ENCODE measurements at regions not wholly inside any gene's neighbourhood (a gene's known extent, or its start where the extent isn't known, plus 50 kb on each side); places are given as distances from the start of the nearest gene placed in this dataset.
A peak's percentile ranks its signal among the peaks of the same experiment; 100 is the strongest.

DNA sequence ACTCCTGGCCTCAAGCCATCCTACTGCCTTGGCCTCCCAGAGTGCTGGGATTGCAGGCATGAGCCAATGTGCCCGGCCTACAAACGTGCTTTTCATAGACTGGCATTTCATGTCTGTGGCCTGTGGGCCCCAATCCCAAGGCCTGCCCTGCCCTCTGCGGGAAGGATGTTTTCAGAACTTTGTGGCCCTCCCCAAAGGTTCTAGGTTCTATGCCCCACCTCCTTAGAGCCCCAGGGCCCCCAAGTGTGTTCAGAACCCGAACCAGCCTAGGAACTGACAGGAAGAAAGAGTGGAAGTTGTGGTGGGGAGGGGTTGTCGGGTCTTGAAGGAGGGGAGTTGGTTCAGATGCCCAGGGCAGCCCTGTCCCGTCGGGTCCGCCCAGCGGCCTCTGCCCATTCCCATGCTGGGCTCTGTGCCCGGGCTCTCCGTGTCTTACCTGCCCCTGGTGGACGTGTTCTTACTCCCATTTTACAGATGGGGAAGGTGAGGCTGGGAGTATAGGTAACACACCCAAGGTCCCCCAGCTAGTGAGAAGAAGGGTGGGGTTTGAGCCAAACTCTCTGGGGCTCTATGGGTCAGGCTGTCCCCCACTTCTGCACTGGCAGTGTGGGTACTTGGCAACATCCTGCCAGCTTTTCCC is 175.8 kb upstream of the IER5L start:
- Mint-ChIP-seq H3K27ac (no peak overlapping the region), H3K4me3 (no peak overlapping the region), H3K4me1 (peaks cover 6% of the 10 kb centered on the region), H3K9me3 (peaks cover 3% of the 10 kb centered on the region), H3K36me3 (no peaks in the 10 kb centered on the region)
- no peak for ATAC-seq
- no peak for DNase-seq (ENCODE audit: low spot score in 2 of 2)

GRCh38 chr9:129352146-129352865 is 174.2 kb upstream of the IER5L start:
- Mint-ChIP-seq H3K4me1 (peaks cover 6% of the 10 kb centered on the region), H3K27ac (peak overlapping the region; percentile 37), H3K4me3 (peak overlapping the region; percentile 20), H3K9me3 (peaks cover 3% of the 10 kb centered on the region), H3K36me3 (no peaks in the 10 kb centered on the region)
- no peak for DNase-seq (ENCODE audit: low spot score in 2 of 2)
- ATAC-seq = no peak

- no peak for DNase-seq (ENCODE audit: low spot score in 2 of 2)
- Mint-ChIP-seq H3K4me1 (peaks cover 9% of the 10 kb centered on the region), H3K9me3 (peaks cover 3% of the 10 kb centered on the region), H3K36me3 (no peaks in the 10 kb centered on the region), H3K4me3 (peak overlapping the region; percentile 20), H3K27ac (peak overlapping the region; percentile 37)
- no peak for ATAC-seq
These were observed 173.6 kb upstream of the IER5L start for GRCh38 chr9:129351642-129352145.

DNA sequence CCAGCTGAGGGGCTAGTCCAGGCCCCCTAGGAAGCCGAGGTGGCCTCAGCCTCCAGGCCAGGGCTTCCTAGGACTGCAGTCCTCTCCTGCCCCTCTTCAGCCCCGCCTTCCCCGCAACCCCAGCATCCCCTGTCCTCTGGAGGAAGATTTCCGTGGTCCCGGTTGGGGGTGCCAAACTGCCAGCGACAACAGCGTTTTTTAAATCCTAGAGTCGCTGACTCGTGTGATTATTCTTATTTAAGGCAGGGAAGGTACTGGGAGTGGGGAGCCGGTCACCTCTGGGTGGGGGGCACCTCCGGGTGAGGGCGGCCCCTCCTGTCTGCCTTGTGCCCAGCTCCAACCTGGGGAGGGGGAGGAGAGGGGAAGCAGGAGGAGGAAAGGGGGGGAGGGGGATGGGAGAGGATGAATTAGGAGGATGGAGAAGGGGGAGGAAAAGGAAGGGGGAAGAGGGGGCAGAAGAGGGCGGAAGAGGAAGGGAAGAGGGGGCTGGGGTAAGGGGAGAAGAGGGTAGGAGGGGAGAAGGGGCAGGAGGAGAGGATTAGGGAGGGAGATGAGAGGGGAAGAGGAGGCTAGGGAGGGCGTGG is 173.1 kb upstream of the IER5L start:
- no peak overlapping the region for H3K4me3 Mint-ChIP-seq
- no peaks in the 10 kb centered on the region for H3K36me3 Mint-ChIP-seq
- peaks cover 3% of the 10 kb centered on the region for H3K9me3 Mint-ChIP-seq
- no peak overlapping the region for H3K27ac Mint-ChIP-seq
- H3K4me1 Mint-ChIP-seq = peaks cover 13% of the 10 kb centered on the region
- DNase-seq (ENCODE audit: low spot score in 2 of 2) (no peak), ATAC-seq (no peak)

DNA sequence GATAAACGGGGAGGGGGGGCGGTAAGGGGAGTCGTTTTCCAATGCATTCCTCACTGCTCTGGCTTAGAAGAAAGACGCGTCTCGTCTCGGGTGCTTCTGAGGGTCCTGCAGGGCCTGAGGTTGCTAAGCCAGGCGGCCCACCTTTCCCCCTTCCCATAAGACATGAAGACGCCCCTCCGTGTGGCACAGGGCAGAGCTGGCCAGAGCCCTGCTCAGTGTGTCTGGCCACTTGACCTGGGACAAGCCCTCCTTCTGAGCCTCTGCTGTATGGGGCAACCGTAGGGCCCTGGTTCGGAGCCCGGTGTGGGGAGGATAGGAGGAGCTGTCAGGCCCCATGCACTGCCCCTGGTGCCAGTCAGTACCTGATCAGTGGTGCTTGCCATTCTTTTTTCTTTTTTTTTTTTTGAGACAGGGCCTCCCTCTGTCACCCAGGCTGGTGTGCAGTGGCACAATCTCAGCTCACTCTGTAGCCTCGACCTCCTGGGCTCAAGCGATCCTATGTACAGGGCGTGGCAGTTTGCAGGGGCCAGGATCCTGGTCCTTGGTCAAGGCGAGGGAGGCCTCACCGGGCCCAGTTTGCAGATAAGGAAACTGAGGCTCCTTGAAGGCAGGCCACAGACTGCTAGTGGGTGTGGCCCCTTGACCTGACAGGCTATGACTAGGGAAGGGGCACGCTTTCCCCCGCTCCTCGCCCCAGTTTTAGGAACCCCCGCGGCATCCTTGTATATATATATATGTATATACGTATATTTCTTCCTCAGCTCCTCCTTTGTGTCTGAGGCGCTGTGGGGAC is 172.3 kb upstream of the IER5L start:
- H3K27ac Mint-ChIP-seq = no peak overlapping the region
- no peaks in the 10 kb centered on the region for H3K9me3 Mint-ChIP-seq
- no peak for DNase-seq (ENCODE audit: low spot score in 2 of 2)
- no peak for ATAC-seq
- H3K4me3 Mint-ChIP-seq = no peak overlapping the region
- peaks cover 13% of the 10 kb centered on the region for H3K4me1 Mint-ChIP-seq
- no peaks in the 10 kb centered on the region for H3K36me3 Mint-ChIP-seq

GRCh38 chr9:129349665-129349947 is 171.5 kb upstream of the IER5L start:
- ATAC-seq = no peak
- Mint-ChIP-seq H3K4me1 (peaks cover 13% of the 10 kb centered on the region), H3K36me3 (no peaks in the 10 kb centered on the region), H3K27ac (no peak overlapping the region), H3K9me3 (no peaks in the 10 kb centered on the region), H3K4me3 (no peak overlapping the region)
- DNase-seq (ENCODE audit: low spot score in 2 of 2) = no peak

- H3K4me3 Mint-ChIP-seq = no peak overlapping the region
- no peak for ATAC-seq
- H3K9me3 Mint-ChIP-seq = no peaks in the 10 kb centered on the region
- H3K27ac Mint-ChIP-seq = no peak overlapping the region
- peaks cover 13% of the 10 kb centered on the region for H3K4me1 Mint-ChIP-seq
- DNase-seq (ENCODE audit: low spot score in 2 of 2) = no peak
- H3K36me3 Mint-ChIP-seq = no peaks in the 10 kb centered on the region
These were observed 171.0 kb upstream of the IER5L start for GRCh38 chr9:129348890-129349664.

- ATAC-seq = no peak
- DNase-seq (ENCODE audit: low spot score in 2 of 2) = no peak
- H3K9me3 Mint-ChIP-seq = no peaks in the 10 kb centered on the region
- H3K4me3 Mint-ChIP-seq = no peak overlapping the region
- H3K27ac Mint-ChIP-seq = no peak overlapping the region
- H3K36me3 Mint-ChIP-seq = no peaks in the 10 kb centered on the region
- H3K4me1 Mint-ChIP-seq = peaks cover 13% of the 10 kb centered on the region
These were observed 169.5 kb upstream of the IER5L start for GRCh38 chr9:129347316-129348120.

DNA sequence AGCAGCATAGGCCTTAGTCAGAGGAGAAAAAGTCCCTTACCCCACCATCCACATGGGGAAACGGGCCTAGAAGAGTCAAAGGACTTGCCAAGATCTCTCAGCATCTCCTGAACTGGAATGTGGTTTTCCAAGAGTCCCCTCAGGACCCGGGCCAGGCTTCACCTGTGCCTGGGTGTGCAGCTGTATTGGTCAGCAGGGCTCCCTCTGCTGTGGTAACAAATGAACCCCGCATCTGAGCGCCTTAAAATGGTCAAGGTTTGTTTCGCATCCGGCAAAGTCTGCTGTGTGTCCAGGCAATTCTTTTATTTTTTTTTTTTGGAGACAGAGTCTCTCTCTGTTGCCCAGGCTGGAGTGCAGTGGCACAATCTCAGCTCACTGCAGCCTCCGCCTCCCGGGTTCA is 168.0 kb upstream of the IER5L start:
- peaks cover 7% of the 10 kb centered on the region for H3K4me1 Mint-ChIP-seq
- no peak for ATAC-seq

DNA sequence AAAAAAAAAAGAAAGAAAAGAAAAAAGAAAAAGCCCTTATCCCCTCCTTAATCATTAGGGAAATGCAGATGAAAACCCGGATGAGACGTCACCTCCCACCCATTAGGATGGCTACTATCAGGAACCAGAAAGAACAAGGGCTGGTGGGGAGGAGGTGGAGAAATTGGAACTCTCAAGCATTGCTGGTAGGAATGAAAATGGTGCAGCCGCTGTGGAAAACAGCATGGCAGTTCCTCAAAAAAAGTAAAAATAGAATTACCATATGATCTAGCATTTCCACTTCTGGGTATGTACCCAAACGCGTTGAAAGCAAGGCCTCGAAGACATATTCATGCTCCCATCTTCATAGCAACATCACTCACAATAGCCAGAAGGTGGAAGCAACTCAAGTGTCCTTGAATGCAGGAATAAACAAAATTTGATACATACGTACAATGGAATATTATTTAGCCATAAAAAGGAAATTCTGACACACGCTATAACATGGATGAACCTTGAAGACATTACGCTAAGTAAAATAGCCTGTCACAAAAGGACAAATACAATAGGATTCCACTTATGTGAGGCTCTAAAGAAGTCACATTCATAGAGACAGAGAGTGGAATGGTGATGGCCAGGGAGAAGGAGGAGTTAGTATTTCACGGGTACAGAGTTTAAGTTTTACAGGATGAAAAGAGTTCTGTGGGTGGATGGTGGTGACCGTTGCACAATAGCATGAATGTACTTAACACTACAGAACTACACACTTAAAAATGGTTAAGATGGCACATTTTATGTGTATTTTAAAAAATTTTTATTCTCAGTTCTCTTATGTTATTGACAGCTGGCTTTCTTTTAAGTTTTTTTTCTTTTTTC is 166.8 kb upstream of the IER5L start:
- peaks cover 7% of the 10 kb centered on the region for H3K4me1 Mint-ChIP-seq
- H3K27ac Mint-ChIP-seq = no peak overlapping the region
- no peaks in the 10 kb centered on the region for H3K36me3 Mint-ChIP-seq
- DNase-seq (ENCODE audit: low spot score in 2 of 2) = no peak
- no peak for ATAC-seq
- no peak overlapping the region for H3K4me3 Mint-ChIP-seq
- H3K9me3 Mint-ChIP-seq = no peaks in the 10 kb centered on the region

More for the DNA sequence above, 168.0 kb upstream of the IER5L start:
- H3K36me3 Mint-ChIP-seq = no peaks in the 10 kb centered on the region
- H3K9me3 Mint-ChIP-seq = no peaks in the 10 kb centered on the region
- no peak overlapping the region for H3K27ac Mint-ChIP-seq
- no peak overlapping the region for H3K4me3 Mint-ChIP-seq
- DNase-seq (ENCODE audit: low spot score in 2 of 2) = no peak

- DNase-seq (ENCODE audit: low spot score in 2 of 2) = no peak
- H3K27ac Mint-ChIP-seq = no peak overlapping the region
- no peaks in the 10 kb centered on the region for H3K36me3 Mint-ChIP-seq
- peaks cover 7% of the 10 kb centered on the region for H3K4me1 Mint-ChIP-seq
- no peak overlapping the region for H3K4me3 Mint-ChIP-seq
- no peaks in the 10 kb centered on the region for H3K9me3 Mint-ChIP-seq
- ATAC-seq = no peak
These were observed 165.6 kb upstream of the IER5L start for GRCh38 chr9:129343424-129344375.

- H3K36me3 Mint-ChIP-seq = no peaks in the 10 kb centered on the region
- H3K9me3 Mint-ChIP-seq = no peaks in the 10 kb centered on the region
- H3K4me3 Mint-ChIP-seq = no peak overlapping the region
- DNase-seq (ENCODE audit: low spot score in 2 of 2) (no peak), ATAC-seq (no peak)
- H3K4me1 Mint-ChIP-seq = peaks cover 7% of the 10 kb centered on the region
- no peak overlapping the region for H3K27ac Mint-ChIP-seq
These were observed 164.7 kb upstream of the IER5L start for GRCh38 chr9:129342591-129343423.

Data from stimulated activated effector memory CD8-positive, alpha-beta T cell treated with anti-CD3 and anti-CD28 coated beads, Interleukin-12 subunit alpha, Interleukin-12 subunit beta, amount 100 ng/mL, for 72 hours (primary cell).